Hypothalamus (tissue), 51 donors: ENCODE measurements at regions not wholly inside any gene's neighbourhood (a gene's known extent, or its start where the extent isn't known, plus 50 kb on each side); places are given as distances from the start of the nearest gene placed in this dataset.

Experiments
- DNase-seq, 51 donors: peaks; one replicate each; lab custom pipeline; 2025; lab: John Stamatoyannopoulos, UW

DNA sequence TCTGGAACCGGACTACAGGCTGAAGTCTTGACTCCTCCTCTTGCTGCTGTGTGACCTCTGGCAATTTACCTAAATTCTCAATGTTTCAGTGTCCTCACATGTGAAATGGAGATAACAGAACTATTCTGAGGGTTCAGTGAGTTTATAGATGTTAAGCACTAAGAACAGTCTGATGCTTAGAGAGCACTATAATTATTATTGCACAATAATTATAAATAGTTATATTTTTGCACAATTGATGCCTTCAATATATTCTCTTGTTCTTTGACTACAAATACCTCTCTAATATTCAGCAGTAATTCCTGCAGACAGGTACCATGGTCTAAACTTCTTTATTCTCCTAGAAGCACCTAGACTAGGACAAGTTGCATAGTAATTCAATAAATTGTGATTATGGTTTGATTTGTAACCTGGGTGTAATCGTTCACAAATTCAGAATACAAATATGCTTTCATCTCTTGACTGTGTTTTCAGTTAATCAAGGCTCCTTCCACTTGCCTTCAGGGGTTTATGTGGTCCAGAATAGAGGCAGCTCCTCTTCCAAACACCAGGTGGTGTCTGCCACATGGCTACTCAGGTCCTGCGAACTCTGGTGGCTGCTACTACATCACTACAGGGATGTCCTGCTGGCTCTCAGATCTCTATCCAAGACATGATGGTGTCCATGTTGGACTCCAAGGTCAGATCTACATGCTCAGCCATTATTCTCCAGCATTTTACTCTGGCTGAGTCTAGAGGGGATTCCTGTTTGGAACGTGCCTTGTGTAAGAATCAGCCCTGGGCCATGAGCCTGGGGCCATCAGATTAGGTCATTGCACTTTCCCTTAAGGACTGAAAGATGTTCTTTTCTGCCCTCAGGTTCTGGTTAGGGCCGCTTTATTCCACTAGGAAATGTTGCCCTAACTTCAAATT, 103.4 kb downstream of the QRFPR start:
- no peak for DNase-seq

DNA sequence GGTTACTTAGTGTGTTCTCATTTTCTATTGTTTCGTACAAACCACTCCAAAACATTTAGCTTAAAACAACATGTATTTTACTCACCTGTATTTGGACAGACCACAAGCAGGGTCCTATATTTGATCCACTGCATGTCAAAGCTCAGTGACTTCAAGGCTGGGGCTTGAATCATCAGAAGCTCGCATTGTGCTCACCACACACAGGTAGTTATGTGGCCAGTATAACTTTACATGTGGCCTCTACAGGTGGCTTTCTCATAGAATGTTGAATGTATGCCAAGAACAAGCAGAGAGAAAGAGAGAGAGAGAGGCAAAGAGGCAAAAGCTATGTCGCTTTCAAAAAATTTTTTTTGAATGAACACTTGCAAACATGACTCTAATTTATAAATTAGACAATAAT, 107.6 kb downstream of the QRFPR start:
- no peak for DNase-seq

DNA sequence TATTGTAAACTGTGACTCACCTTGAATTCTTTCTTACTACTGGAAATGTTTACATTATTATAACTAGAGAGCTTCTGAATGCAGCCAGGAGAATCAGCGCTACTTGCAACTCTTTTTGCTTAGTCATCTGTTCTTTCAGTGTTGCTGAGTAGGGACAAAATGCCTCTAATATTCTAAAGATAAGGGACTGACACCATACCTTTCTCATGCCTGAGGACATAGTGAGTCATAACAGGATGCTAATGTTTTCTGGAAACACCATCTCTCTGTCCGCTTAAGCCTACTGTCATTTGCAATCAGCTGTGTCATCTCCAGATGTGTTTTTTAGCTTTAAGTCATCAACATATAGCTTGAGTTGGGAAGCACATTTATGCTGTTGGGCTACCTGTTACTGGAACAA, 108.3 kb downstream of the QRFPR start:
- DNase-seq = no peak

DNA sequence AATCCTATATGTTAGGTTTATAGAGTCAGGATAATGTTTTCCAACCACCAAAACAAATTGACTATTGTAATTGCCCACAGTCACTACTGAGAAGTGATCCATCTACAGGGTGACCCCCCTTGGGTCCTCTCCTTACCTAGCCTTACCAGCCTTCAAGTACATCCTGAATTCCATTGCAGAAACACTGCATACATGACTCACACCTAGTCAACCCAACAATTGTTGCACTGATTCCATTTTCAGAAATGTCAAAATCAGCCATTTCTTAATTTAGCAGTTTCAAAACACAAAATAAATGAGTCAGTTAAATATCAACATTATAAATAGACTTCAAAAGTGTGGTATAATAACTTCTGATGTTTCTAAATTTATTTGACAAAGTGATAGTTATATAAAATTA, 106.3 kb upstream of the TNIP3 start:
- DNase-seq = no peak

DNA sequence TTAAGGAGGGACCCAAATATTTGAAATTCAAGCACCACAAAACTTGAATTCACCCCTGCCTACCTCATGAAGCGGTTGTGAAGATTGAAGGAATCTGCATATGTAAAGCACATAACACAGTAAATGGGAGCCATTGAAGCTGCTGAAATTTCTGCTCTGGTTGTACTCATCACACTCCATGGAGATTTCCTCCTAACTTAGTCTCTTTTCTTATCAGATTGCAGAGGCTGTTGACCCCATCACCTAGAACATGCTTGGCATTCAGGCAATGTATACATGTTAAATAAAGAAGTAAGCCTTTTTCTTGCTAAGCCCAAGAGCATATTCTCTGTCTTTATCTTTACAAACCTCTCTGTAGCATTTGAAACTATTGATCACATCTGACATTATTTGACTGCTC, 104.9 kb upstream of the TNIP3 start:
- no peak for DNase-seq

DNA sequence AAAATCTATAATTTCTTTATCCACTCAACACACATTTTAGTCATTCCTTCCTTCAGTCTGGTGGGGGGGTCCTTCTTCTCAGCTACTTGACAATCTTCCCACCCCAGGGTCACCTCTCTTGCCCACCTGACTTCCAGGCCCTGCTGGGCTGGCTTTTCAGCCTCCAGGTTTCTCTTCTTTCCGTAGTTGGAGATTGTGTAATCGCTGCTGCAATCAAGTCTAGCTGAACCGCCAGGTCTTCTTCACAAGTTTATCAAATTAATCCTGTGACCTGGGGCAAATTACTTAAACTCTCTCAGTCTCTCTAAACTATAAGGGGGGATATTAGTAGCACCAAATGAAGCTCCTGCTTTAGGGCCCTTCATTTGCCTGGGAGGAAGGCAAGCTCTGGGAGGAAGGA, 102.9 kb upstream of the TNIP3 start:
- no peak for DNase-seq

DNA sequence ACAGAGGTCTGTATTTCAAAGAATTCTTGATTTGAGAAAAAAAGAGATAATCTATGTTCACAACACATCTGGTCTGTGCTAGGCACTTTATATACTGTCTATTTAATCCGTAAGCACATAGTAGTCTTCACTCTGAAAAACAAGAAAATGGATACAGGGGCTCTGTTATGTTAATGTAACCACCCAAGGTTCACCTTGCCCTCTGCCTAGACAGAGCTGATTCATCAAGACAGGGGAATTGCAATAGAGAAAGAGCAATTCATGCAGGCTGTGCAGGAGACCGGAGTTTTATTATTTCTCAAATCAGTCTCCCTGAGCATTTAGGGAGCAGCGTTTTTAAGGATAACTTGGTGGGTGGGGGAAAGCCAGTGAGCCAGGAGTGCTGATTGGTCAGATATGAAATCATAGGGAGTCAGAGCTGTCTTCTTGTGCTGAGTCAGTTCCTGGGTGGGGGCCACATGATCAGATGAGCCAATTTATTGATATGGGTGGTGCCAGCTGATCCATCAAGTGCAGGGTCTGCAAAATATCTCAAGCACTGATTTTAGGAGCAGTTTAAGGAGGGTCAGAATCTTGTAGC, 92.9 kb upstream of the TNIP3 start:
- no peak for DNase-seq

DNA sequence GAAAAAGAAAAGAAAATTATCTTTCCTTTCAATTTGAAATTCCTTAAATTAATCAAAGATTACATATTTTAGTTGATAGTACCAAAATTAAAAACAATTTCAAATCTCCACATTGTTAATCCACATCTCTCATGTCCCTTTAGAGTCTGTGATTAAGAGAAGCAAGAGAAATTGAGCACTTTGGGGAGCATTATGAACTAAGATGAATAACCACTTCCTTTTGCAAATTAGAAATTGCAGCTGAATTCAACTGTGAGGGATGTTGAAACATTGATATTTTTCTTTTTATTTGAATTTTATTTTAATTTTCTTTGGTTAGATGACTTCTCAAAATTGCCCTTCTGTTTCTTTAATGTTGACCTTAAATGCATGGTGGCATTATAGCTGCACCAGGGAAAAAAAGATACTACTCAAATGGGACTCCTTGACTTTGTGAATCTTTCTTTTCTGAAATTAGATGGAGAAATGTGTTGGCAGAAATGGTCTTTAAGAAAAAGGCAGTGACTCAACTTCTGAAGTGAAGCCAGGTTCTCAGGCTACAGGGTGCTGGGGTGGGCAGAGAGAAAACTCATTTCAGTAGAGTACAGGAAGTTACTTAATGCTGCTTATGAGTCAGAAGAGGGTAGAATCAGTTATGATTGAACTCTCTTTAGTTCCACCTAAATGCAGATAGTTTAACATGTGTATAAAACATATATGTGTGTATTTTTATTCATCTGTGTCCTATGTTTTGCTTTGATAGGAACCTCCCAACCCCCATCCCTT, 92.0 kb upstream of the TNIP3 start:
- peak in 2 of 51 donors; percentile 3 to 28 for DNase-seq

DNA sequence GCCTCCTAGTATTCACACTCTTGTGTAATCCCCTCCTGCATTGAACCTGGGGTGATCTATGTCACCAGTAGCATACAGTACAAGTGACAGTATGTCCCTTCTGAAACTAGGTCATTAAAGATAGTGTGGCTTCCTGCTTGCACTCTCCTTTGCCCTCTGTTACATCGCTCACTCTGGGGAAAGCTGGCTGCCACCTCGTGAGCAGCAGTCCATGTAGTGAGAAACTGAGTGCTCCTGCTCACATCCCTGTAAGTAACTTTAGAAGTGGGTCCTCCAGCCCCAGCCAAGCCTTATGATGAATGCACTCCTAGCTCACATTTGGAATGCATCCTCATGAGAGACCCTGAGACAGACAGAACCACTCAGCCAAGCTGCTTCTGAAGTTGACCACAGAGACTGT, 89.8 kb upstream of the TNIP3 start:
- no peak for DNase-seq

DNA sequence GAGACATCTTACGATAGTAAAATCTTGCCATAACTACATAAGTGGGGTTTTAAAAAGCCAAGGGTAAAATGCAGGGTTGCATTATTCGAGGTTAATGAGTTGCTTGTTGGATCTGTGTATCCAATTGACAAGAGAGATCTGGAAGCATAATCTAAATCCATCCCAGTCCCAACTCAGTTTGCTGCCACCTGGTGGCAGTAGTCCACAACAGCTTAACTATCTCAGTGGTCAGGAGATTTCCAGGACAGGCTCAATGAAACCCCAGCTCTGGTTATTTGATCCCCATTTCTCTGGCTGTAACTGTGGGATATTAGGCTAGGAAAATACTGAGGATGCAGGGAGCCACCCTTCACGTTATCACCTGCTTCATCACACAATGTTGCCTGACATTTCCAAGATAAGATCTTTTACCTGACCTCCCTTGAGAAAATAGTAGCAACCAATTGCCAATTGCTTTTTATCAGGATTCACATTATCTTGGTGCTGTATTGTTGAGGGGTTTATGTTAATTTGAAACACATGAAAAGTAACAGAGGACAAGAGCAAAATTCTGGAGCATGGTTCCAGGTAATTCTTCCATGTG, 88.2 kb upstream of the TNIP3 start:
- DNase-seq = peak in 41 of 51 donors; percentile 3 to 79 (median 32)

DNA sequence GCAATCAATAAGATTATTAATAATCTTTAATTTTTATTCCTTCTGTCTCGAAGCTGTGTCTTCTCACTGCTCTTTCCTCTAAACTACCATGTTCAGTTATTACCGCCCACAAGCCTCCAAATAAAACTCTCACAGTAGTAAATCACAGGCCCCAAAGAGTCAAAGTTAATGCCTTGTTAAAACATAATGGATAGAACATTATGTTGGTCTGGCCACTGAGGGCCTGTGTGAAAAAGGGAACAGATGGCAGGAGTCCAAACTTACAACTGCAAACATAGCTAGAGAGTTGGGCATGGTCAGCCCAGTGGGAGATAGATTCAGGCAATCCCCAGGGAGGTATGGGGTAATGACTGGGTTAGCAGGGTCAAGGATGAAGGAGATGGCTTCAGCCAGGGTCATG, 84.6 kb upstream of the TNIP3 start:
- no peak for DNase-seq

DNA sequence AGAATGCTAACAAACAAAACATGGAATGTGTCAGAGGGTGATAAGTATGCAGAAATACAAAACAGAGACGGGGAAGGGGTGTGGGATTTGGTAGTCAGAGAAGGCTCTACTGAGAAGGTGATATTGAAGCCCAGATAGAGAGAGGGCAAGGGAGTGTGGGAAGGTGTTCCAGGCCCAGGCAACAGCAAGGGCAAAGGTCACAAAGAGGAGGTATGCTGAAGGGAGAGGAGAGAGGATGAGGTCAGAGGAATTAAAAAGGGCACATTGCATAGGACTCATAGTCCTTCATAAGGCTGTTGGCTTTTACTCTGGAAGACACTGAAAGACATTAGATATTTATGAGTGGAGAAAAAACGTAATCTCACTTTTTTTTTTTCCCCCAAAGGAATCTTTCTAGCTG, 82.6 kb upstream of the TNIP3 start:
- DNase-seq = no peak

DNA sequence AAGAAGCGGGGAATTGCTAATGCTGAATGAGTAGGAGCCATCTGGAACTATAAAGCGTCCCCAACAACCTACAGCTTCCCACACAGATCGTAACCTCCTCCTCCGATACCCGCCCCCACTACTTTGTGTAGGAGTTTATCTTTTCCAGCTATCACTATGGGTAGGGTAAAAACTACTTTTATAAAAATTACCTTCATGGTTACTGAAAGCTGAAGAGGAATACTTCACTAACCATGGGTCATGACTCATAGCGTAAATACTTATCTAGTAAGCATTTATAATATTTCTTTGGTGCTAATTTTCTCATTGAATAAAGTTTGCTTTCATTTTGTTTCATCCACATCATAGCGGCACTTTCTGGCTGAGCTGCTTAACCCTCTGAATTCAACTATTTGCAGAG, 79.4 kb upstream of the TNIP3 start:
- DNase-seq = no peak

DNA sequence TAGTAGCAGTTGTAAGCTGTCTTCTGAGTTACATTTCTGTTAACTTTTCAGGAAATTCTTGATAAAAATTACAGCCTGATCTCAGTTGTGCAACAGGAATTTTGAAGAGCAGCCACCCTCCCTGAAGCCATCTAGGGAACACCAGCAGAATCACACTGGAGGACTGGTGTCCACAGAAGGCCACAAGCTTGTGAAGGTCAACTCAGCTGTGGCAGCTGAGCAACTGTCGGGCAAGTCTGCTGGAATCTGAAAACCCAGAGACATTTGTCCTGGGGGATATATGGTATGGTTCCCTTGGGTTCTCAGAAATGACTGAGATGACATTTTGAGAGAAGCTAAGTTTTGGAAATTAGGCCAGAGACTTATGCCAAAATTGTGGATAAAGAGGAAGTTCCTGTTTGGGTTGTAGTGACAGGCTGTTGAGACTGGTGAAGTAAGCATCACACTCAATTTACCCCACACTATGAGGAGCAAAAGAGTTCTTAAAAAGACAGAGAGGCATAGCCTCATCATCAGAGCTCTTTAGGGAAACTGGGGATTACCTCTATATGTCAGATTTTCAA, 78.1 kb upstream of the TNIP3 start:
- no peak for DNase-seq

DNA sequence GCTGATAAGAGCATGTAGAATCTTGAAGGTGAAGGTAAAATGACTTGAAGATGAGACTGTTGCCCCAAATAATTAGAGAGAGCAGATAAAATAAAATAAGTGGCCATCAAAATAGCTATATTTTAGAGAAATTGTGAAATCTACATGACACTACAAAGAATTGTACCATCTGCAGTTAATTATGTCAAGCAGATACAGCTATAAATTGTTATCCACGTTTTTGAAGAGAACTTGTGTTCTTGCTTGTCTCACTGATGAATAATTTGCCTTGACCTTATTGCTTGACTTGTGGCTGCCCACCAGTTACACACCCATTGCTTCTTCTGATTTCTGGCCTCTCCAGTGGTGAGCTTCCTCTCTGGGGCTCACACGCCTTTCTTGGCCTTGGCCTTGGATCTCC, 75.8 kb upstream of the TNIP3 start:
- no peak for DNase-seq

DNA sequence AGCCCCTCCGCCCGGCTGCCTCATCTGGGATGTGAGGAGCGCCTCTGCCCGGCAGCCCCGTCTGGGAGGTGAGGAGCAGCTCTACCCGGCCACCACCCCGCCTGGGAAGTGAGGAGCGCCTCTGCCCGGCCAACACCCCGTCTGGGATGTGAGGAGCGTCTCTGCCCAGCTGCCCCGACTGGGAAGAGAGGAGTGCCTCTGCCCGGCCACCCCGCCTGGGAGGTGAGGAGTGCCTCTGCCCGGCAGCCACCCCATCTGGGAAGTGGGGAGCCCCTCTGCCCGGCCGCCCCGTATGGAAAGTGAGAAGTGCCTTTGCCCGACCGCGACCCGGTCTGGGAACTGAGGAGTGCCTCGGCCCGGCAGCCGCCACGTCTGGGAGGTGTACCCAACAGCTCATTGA, 74.3 kb upstream of the TNIP3 start:
- peak in 1 of 51 donors; percentile 2 for DNase-seq

DNA sequence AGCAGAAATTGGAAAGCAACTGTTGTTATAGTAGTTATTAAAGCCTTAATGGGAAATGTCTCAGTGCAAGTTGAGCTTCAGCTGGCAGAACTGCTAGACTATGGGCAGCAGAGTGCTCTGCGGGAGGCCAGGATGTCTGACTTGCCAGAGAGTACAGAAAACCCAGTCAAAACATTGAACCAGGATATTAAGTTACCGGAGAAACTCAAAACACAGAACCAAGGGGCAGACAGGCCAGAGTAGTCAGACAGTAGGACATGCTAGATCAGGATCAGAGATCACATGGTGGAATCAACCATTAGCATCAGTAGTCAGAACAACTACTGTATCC, 72.9 kb upstream of the TNIP3 start:
- DNase-seq = no peak

DNA sequence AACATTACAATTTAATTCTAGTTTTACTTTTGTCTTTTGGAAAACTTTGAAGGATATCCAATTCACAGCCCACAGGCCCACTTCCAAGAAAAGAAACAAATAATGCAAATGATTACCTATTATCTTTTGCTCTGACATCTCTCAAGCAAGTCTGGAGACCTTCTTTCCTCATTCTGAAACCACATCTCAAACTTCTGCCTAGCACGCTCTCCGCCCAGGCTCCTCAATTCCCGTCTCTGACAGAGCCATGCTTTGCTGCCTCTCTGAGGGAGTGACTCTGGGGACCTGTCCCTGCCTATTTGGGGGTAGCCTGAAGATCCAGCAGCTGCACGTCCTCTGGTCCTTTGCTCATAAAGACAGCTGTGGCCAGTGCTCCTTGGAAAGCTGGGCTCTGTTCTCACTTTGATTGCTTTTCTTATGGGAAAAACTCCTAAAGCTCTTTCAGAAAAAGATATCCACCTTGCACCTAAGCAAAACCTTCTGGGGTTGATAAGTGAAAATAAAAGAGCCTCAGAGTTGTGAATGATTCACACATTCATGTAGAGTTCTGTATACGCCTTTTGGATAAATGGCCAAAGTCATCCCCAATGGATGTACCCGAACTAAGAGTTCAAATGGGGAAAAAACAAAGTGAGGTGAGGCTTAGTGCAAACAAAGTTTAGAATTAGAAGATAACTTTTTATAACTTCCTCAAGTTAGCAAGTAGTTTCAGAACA, 72.4 kb upstream of the TNIP3 start:
- DNase-seq = no peak

DNA sequence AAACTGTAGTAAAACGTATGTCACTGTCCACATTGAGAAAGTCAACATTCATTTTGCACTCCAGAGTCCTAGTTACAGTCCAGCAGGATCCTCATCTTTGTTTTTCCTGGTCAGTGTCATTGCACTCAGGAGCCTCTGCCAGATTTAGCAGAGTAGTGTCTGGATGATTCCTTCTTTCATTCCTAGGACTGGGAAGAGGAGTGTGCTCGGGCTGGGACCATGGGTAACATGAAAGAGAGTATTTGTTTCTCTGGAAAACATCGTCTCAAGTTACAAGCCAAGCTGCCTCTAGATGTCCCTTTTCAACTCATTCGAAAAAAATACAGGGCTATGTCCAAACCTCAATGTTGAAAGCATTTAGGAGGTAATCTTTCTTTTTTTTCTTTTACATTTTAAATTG, 69.9 kb upstream of the TNIP3 start:
- no peak for DNase-seq

DNA sequence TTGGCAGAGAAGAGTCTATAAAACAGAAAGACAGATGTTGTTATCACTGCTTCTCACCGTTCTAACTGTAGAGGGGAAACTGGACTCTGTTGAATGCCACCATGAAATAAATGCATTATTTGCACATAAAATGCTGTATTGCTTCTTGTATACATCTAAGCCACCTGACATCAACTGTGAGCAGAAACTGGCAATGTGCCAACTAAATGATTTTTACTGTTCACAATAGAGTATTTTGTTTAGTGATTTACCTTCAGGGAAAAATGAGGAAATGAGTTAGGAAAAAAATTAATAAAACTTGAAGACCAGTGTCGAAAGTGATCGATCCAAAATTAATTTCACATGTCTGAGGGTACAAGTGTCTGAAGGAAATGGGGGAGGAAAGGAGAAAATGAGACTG, 65.9 kb upstream of the TNIP3 start:
- DNase-seq = no peak

DNA sequence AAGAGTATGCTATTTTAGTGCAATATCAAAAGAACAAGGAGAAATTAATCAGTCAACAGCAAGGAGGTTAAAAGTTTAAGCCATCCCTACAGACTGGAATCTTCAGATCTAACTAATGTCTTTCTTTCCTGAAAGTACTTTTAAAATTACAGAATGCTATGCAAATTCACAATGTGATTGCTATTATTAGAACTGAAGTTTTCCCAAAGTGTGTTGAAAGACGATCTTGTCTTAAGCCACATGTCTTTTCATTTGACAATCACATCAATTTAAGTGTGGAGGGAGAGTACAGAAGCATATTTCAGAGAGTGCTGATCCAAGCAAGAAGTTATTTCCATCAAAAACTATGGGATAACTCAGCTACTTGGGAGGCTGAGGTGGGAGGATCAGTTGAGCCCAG, 64.7 kb upstream of the TNIP3 start:
- DNase-seq = no peak
